ENCODE measurements at regions not wholly inside any gene's neighbourhood (a gene's known extent, or its start where the extent isn't known, plus 50 kb on each side); places are given as distances from the start of the nearest gene placed in this dataset.

DNA sequence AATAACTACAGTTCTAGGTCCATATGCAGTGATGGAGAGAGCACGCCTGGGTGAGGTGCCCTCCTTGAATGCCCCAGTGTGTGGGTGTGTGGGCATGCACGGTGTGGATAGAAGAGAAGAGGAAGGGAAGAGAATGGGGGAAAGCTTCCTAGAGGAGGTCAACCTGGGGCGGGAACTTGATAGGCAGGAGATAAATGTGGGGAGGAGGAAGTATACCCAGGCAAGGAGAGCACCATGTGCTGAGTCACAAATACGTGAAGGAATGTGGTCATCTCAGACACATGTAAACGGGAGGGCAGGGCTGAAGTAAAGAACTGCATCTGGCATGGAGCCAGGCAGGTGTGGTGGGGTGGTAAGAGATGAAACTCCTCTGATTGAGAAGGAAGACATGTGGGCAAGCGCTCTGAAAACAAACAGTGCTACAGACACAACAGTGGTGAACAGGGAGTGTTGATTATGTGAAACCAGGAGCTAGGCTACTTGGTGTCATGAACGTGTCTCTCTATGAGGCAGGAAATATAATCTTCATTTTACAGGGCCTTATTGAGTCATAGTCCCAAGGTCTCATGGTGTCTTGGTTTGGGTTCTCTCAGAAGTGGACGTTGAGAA is 61.5 kb upstream of the EED start:
- H3F3A ChIP-seq (ENCODE audit: low read length, unreplicated experiment): no peaks in the 10 kb centered on the region
- BruUV-seq (replicated peaks): no TSS peak
- H3K27ac ChIP-seq (ENCODE audit: low read length): peak overlapping the region; percentile 12
- ChIA-PET POLR2A (ENCODE audit: unreplicated experiment) (no interaction called here), CTCF (no interaction called here)
- DNase-seq (peak; percentile 83), ATAC-seq (peak; percentile 76)
- H4K20me1 ChIP-seq (ENCODE audit: low read length): no peaks in the 10 kb centered on the region
- peaks cover 19% of the 10 kb centered on the region for H3K4me1 ChIP-seq (ENCODE audit: insufficient read depth, low read length)
- H3K9me3 ChIP-seq (ENCODE audit: low read length): no peaks in the 10 kb centered on the region
- peak overlapping the region; percentile 45 for H3K4me2 ChIP-seq (ENCODE audit: low read length)
- H3K4me3 ChIP-seq (ENCODE audit: low read length): no peak overlapping the region
- intact Hi-C loops (cut with micrococcal nuclease): loop anchor here (2.0 kb wide), 1 partner anchor 114 kb away; the partner anchor contains the start of gene PICALM
- no peak overlapping the region for H3K9ac ChIP-seq (ENCODE audit: low read length)
- H3K79me2 ChIP-seq (ENCODE audit: low read length): no peaks in the 10 kb centered on the region
- TF ChIP-seq EZH2phosphoT487 (IDR thresholded peaks at IDR 0.05; ENCODE audit: borderline replicate concordance, low read length) (no peak), CTCF (conservative IDR thresholded peaks at IDR 0.05; ENCODE audit: low read depth, low read length) (no peak), EZH2 (IDR thresholded peaks at IDR 0.05; ENCODE audit: low read length, unreplicated experiment) (no peak)
- H2AFZ ChIP-seq (ENCODE audit: low read length): peak overlapping the region; percentile 4; the same call in 1 of the 2 replicates
- no peaks in the 10 kb centered on the region for H3K27me3 ChIP-seq (ENCODE audit: low read length)
- no peaks in the 10 kb centered on the region for H3K9me2 ChIP-seq (replicated peaks; ENCODE audit: low read length)
- H3K36me3 ChIP-seq (ENCODE audit: low read depth, low read length): no peaks in the 10 kb centered on the region

GRCh38 chr11:86181379-86181778 is 63.2 kb upstream of the EED start:
- ChIA-PET POLR2A (ENCODE audit: unreplicated experiment) (no interaction called here), CTCF (no interaction called here)
- Histone ChIP-seq H2AFZ (ENCODE audit: low read length) (no peak overlapping the region), H3K4me1 (ENCODE audit: insufficient read depth, low read length) (peaks cover 19% of the 10 kb centered on the region), H3K36me3 (ENCODE audit: low read depth, low read length) (no peaks in the 10 kb centered on the region), H3K9me3 (ENCODE audit: low read length) (no peaks in the 10 kb centered on the region), H4K20me1 (ENCODE audit: low read length) (no peaks in the 10 kb centered on the region), H3K9ac (ENCODE audit: low read length) (no peak overlapping the region), H3K4me3 (ENCODE audit: low read length) (no peak overlapping the region), H3F3A (ENCODE audit: low read length, unreplicated experiment) (no peaks in the 10 kb centered on the region), H3K27me3 (ENCODE audit: low read length) (no peaks in the 10 kb centered on the region), H3K9me2 (replicated peaks; ENCODE audit: low read length) (no peaks in the 10 kb centered on the region), H3K79me2 (ENCODE audit: low read length) (no peaks in the 10 kb centered on the region), H3K27ac (ENCODE audit: low read length) (no peak overlapping the region), H3K4me2 (ENCODE audit: low read length) (no peak overlapping the region)
- no peak for TF ChIP-seq EZH2phosphoT487 (IDR thresholded peaks at IDR 0.05; ENCODE audit: borderline replicate concordance, low read length)
- no peak for TF ChIP-seq EZH2 (IDR thresholded peaks at IDR 0.05; ENCODE audit: low read length, unreplicated experiment)
- TF ChIP-seq CTCF (conservative IDR thresholded peaks at IDR 0.05; ENCODE audit: low read depth, low read length): no peak
- intact Hi-C loops (cut with micrococcal nuclease): no loop called here
- ATAC-seq (no peak), DNase-seq (no peak)
- BruUV-seq (replicated peaks): no TSS peak

GRCh38 chr11:86180851-86181250 is 63.7 kb upstream of the EED start:
- intact Hi-C loops (cut with micrococcal nuclease): no loop called here
- BruUV-seq (replicated peaks): no TSS peak
- H3K9ac ChIP-seq (ENCODE audit: low read length): no peak overlapping the region
- H3K4me1 ChIP-seq (ENCODE audit: insufficient read depth, low read length): peaks cover 19% of the 10 kb centered on the region
- no peak overlapping the region for H3K4me3 ChIP-seq (ENCODE audit: low read length)
- H3K4me2 ChIP-seq (ENCODE audit: low read length): no peak overlapping the region
- ATAC-seq (no peak), DNase-seq (no peak)
- no peaks in the 10 kb centered on the region for H3F3A ChIP-seq (ENCODE audit: low read length, unreplicated experiment)
- ChIA-PET POLR2A (ENCODE audit: unreplicated experiment) (no interaction called here), CTCF (no interaction called here)
- no peaks in the 10 kb centered on the region for H3K27me3 ChIP-seq (ENCODE audit: low read length)
- no peak for TF ChIP-seq EZH2 (IDR thresholded peaks at IDR 0.05; ENCODE audit: low read length, unreplicated experiment)
- TF ChIP-seq EZH2phosphoT487 (IDR thresholded peaks at IDR 0.05; ENCODE audit: borderline replicate concordance, low read length): no peak
- no peak for TF ChIP-seq CTCF (conservative IDR thresholded peaks at IDR 0.05; ENCODE audit: low read depth, low read length)
- H2AFZ ChIP-seq (ENCODE audit: low read length): no peak overlapping the region
- H3K79me2 ChIP-seq (ENCODE audit: low read length): no peaks in the 10 kb centered on the region
- no peaks in the 10 kb centered on the region for H3K9me3 ChIP-seq (ENCODE audit: low read length)
- no peaks in the 10 kb centered on the region for H3K36me3 ChIP-seq (ENCODE audit: low read depth, low read length)
- H4K20me1 ChIP-seq (ENCODE audit: low read length): no peaks in the 10 kb centered on the region
- H3K9me2 ChIP-seq (replicated peaks; ENCODE audit: low read length): no peaks in the 10 kb centered on the region
- H3K27ac ChIP-seq (ENCODE audit: low read length): no peak overlapping the region

Measured in PC-3 (cell line).